ENCODE measurements at regions not wholly inside any gene's neighbourhood (a gene's known extent, or its start where the extent isn't known, plus 50 kb on each side); places are given as distances from the start of the nearest gene placed in this dataset.
"Not testable (repeated sequence)": the region's sequence is repeated elsewhere in the genome, so short reads cannot be mapped to it uniquely, and the experiment has no call there.

DNA sequence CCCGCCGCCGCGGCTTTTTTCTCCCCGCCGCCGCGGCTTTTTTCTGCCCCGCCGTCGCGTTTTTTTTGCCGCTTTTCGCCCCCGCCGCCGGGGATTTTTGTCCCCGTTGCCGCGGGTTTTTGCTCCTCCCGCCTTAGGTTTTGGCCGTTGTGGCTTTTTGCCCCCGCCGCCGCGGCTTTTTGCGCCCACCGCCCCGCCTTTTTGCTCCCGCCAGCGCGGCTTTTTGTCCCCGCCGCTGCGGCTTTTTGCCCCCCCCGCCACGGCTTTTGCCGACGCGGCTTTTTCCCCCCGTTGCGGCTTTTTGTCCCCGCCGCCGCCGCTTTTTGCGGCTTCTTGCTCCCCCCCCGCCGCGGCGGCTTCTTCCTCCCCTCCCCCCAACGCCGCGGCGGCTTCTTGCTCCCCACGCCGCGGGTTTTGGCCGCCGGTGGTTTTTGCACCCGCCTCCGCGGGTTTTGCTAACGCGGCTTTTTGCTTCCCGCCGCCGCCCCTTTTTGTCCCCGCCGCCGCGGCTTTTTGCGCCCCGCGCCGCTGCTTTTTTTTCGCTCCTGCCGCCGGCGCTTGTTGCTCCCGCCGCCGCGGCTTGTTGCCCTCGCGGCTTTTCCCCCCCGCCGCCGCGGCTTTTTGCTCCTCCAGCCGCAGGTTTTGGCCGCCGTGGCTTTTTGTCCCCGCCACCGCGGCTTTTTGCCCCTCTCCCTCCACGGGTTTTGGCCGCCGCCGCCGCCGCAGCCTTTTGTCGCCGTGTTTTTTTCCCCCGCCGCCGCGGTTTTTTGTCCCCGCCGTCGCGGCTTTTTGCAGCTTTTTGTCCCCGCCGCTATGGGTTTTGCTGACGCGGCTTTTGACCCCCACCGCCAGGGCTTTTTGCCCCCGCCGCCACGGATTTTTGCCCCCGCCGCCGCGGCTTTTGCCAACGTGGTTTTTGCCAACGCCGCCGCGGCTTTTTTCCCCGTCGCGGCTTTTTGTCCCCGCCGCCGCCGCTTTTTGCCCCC is 150.3 kb downstream of the KCNJ18 start:
- no peak for DNase-seq (ENCODE audit: low spot score)
- Histone ChIP-seq H3K36me3 (ENCODE audit: insufficient read depth, low read length, poor library complexity, severe bottlenecking) (no peaks in the 10 kb centered on the region), H3K27me3 (replicated peaks; ENCODE audit: insufficient read depth, low read depth, low read length, poor library complexity) (no peaks in the 10 kb centered on the region), H3K27ac (ENCODE audit: low read depth, low read length, poor library complexity, severe bottlenecking) (no peak overlapping the region), H3K9me3 (ENCODE audit: low read depth, low read length, poor library complexity, severe bottlenecking) (peaks cover 4% of the 10 kb centered on the region), H3K4me1 (ENCODE audit: insufficient read depth, low read length, poor library complexity, severe bottlenecking) (no peaks in the 10 kb centered on the region), H3K4me3 (ENCODE audit: low read depth, low read length, poor library complexity, severe bottlenecking) (no peak overlapping the region)
- TF ChIP-seq, protein P1, sequence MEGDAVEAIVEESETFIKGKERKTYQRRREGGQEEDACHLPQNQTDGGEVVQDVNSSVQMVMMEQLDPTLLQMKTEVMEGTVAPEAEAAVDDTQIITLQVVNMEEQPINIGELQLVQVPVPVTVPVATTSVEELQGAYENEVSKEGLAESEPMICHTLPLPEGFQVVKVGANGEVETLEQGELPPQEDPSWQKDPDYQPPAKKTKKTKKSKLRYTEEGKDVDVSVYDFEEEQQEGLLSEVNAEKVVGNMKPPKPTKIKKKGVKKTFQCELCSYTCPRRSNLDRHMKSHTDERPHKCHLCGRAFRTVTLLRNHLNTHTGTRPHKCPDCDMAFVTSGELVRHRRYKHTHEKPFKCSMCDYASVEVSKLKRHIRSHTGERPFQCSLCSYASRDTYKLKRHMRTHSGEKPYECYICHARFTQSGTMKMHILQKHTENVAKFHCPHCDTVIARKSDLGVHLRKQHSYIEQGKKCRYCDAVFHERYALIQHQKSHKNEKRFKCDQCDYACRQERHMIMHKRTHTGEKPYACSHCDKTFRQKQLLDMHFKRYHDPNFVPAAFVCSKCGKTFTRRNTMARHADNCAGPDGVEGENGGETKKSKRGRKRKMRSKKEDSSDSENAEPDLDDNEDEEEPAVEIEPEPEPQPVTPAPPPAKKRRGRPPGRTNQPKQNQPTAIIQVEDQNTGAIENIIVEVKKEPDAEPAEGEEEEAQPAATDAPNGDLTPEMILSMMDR (conservative IDR thresholded peaks at IDR 0.05; ENCODE audit: low read depth, low read length) = no peak
- intact Hi-C loops (cut with micrococcal nuclease; ENCODE audit: unreplicated experiment) = no loop called here
- ChIA-PET POLR2A (ENCODE audit: low non-redundant PET) (no interaction called here), CTCF (no interaction called here)
- BruUV-seq (replicated peaks) = no TSS peak

DNA sequence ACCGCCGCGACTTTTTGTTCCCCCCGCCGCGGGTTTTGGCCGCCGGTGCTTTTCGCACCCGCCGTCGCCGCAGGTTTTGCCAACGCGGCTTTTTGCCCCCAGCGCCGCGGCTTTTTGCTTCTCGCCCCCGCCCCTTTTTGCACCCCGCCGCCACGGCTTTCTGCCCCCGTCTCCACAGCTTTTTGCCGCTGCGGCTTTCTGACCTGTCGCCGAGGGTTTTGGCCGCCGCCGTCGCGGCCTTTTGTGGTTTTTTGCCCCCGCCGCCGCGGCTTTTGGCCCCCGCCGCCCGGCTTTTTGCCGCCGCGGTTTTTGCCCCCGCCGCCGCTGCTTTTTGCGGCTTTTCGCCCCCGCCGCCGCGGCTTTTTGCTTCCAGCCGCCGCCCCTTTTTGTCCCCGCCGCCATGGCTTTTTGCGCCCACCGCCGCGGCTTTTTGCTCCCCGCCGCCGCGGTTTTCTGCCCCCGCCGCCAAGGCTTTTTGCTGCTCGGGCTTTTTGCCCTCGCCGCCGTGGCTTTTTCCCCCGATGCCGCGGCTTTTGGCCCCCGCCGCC is 151.1 kb downstream of the KCNJ18 start:
- H3K36me3 ChIP-seq (ENCODE audit: insufficient read depth, low read length, poor library complexity, severe bottlenecking) = no peaks in the 10 kb centered on the region
- CTCF ChIA-PET = no interaction called here
- H3K4me1 ChIP-seq (ENCODE audit: insufficient read depth, low read length, poor library complexity, severe bottlenecking) = no peaks in the 10 kb centered on the region
- intact Hi-C loops (cut with micrococcal nuclease; ENCODE audit: unreplicated experiment) = no loop called here
- no peak overlapping the region for H3K4me3 ChIP-seq (ENCODE audit: low read depth, low read length, poor library complexity, severe bottlenecking)
- no TSS peak for BruUV-seq (replicated peaks)
- POLR2A ChIA-PET (ENCODE audit: low non-redundant PET) = no interaction called here
- no peak for TF ChIP-seq EZH2 (IDR thresholded peaks at IDR 0.05; ENCODE audit: borderline replicate concordance, low read depth, low read length, poor library complexity, severe bottlenecking)
- H3K27ac ChIP-seq (ENCODE audit: low read depth, low read length, poor library complexity, severe bottlenecking) = no peak overlapping the region
- no peaks in the 10 kb centered on the region for H3K27me3 ChIP-seq (replicated peaks; ENCODE audit: insufficient read depth, low read depth, low read length, poor library complexity)
- DNase-seq (ENCODE audit: low spot score) = no peak
- H3K9me3 ChIP-seq (ENCODE audit: low read depth, low read length, poor library complexity, severe bottlenecking) = peaks cover 4% of the 10 kb centered on the region

DNA sequence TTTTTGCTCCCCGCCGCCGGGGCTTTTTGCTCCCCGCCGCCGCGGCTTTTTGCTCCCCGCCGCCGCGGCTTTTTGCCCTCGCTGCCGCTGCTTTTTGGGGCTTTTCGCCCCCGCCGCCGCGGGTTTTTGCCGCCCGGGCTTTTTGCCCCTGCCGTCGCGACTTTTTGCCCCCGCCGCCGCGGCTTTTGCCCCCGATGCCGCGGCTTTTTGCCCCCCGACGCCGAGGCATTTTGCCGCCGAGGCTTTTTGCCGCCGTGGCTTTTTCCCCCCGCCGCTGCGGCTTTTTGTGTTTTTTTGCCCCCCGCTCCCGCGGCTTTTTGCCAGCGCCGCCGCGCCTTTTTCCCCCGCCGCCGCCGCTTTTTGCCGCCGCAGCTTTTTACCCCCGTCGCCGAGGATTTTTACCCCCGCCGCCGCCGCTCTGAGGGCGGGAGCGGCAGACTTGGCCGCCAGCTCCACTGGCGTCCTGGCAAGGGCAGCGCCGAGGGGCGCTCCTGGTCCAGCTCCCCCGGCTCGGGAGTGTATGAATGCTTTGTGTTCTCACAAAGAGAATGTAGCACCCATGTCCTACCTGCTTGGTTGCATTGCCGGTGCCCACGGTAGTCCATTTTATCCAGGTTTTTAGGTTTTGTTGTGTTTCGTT is 151.7 kb downstream of the KCNJ18 start:
- TF ChIP-seq EZH2 (IDR thresholded peaks at IDR 0.05; ENCODE audit: borderline replicate concordance, low read depth, low read length, poor library complexity, severe bottlenecking) = no peak
- TF ChIP-seq, protein P1 (conservative IDR thresholded peaks at IDR 0.05; ENCODE audit: low read depth, low read length) = no peak
- no peaks in the 10 kb centered on the region for H3K27me3 ChIP-seq (replicated peaks; ENCODE audit: insufficient read depth, low read depth, low read length, poor library complexity)
- BruUV-seq (replicated peaks) = no TSS peak
- ChIA-PET POLR2A (ENCODE audit: low non-redundant PET) (no interaction called here), CTCF (no interaction called here)
- DNase-seq (ENCODE audit: low spot score) = no peak
- H3K9me3 ChIP-seq (ENCODE audit: low read depth, low read length, poor library complexity, severe bottlenecking) = peaks cover 7% of the 10 kb centered on the region
- H3K4me1 ChIP-seq (ENCODE audit: insufficient read depth, low read length, poor library complexity, severe bottlenecking) = no peaks in the 10 kb centered on the region
- no peaks in the 10 kb centered on the region for H3K36me3 ChIP-seq (ENCODE audit: insufficient read depth, low read length, poor library complexity, severe bottlenecking)
- intact Hi-C loops (cut with micrococcal nuclease; ENCODE audit: unreplicated experiment) = no loop called here
- no peak overlapping the region for H3K4me3 ChIP-seq (ENCODE audit: low read depth, low read length, poor library complexity, severe bottlenecking)
- no peak overlapping the region for H3K27ac ChIP-seq (ENCODE audit: low read depth, low read length, poor library complexity, severe bottlenecking)

DNA sequence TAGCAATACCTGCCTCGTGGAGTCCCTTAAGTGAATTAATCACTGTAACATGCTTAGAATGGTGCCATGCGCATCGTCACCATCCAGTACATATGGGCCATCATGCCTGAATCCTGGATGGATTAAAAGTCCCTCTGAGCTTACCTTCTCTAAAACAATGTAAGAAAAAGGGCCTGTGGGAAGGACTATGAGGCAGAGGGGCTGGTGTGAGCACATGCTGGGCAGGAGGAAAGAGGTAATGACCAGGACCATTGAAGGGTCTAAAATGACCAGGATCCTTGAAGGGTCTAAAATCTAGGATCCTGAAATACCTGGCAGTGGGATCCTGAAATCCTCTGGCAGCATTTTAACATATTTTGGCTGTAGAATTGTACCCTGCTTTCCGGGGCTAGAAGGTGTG is 156.2 kb downstream of the KCNJ18 start:
- CTCF ChIA-PET; intact Hi-C loops (cut with micrococcal nuclease; ENCODE audit: unreplicated experiment); H3K4me3 ChIP-seq (ENCODE audit: low read depth, low read length, poor library complexity, severe bottlenecking); BruUV-seq (replicated peaks); H3K36me3 ChIP-seq (ENCODE audit: insufficient read depth, low read length, poor library complexity, severe bottlenecking); DNase-seq (ENCODE audit: low spot score); H3K27me3 ChIP-seq (replicated peaks; ENCODE audit: insufficient read depth, low read depth, low read length, poor library complexity); H3K4me1 ChIP-seq (ENCODE audit: insufficient read depth, low read length, poor library complexity, severe bottlenecking); H3K27ac ChIP-seq (ENCODE audit: low read depth, low read length, poor library complexity, severe bottlenecking); POLR2A ChIA-PET (ENCODE audit: low non-redundant PET): not testable (repeated sequence)
- peaks cover 11% of the 10 kb centered on the region for H3K9me3 ChIP-seq (ENCODE audit: low read depth, low read length, poor library complexity, severe bottlenecking)

DNA sequence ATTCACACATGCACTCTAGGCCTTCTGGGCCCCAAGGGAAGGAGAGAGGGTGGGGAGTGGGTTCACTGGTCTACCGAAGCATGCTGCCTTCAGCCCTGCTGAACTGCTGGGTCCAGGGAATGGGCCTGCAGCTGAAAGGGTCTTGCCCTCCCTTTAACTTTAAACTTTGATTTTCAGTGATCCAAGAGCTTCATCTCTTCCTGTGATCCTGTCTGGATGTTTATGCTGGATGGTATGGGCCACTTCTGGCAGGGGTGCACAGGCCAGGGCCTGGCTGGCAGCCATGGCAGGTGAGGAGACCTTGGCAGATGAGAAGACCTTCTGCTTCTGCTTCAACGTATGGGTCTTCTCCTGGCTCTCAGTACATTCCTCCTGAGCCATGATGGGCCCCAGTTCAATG is 156.7 kb downstream of the KCNJ18 start:
- H3K4me1 ChIP-seq (ENCODE audit: insufficient read depth, low read length, poor library complexity, severe bottlenecking); H3K27ac ChIP-seq (ENCODE audit: low read depth, low read length, poor library complexity, severe bottlenecking); H3K27me3 ChIP-seq (replicated peaks; ENCODE audit: insufficient read depth, low read depth, low read length, poor library complexity); H3K4me3 ChIP-seq (ENCODE audit: low read depth, low read length, poor library complexity, severe bottlenecking); DNase-seq (ENCODE audit: low spot score); CTCF ChIA-PET; H3K9me3 ChIP-seq (ENCODE audit: low read depth, low read length, poor library complexity, severe bottlenecking); H3K36me3 ChIP-seq (ENCODE audit: insufficient read depth, low read length, poor library complexity, severe bottlenecking); POLR2A ChIA-PET (ENCODE audit: low non-redundant PET); intact Hi-C loops (cut with micrococcal nuclease; ENCODE audit: unreplicated experiment); BruUV-seq (replicated peaks): not testable (repeated sequence)

DNA sequence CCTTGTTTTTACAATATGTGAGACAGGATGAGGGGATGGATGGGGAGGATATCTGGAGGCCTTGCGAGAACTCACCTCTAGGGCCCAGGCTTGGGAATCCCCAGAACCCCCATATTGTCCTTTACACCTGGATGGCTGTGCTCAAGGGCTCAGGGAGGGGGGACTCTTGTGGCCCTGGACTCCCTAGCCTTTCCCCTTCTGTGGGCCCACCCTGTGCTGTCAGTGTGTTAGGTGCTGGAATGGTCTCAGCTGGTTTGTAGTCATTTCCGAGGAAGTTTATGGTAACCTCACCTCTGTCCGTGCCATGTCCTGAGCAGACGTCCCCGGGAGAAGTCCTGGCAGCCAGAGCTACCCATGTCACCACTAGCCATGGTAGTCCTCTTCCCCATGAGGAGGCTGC is 158.3 kb downstream of the KCNJ18 start:
- H3K9me3 ChIP-seq (ENCODE audit: low read depth, low read length, poor library complexity, severe bottlenecking); H3K27me3 ChIP-seq (replicated peaks; ENCODE audit: insufficient read depth, low read depth, low read length, poor library complexity); H3K4me1 ChIP-seq (ENCODE audit: insufficient read depth, low read length, poor library complexity, severe bottlenecking); DNase-seq (ENCODE audit: low spot score); H3K36me3 ChIP-seq (ENCODE audit: insufficient read depth, low read length, poor library complexity, severe bottlenecking); POLR2A ChIA-PET (ENCODE audit: low non-redundant PET); H3K27ac ChIP-seq (ENCODE audit: low read depth, low read length, poor library complexity, severe bottlenecking); H3K4me3 ChIP-seq (ENCODE audit: low read depth, low read length, poor library complexity, severe bottlenecking); CTCF ChIA-PET; BruUV-seq (replicated peaks); intact Hi-C loops (cut with micrococcal nuclease; ENCODE audit: unreplicated experiment): not testable (repeated sequence)
